NAMALWA (cell line): ENCODE measurements at regions not wholly inside any gene's neighbourhood (a gene's known extent, or its start where the extent isn't known, plus 50 kb on each side); places are given as distances from the start of the nearest gene placed in this dataset.
"Not testable (repeated sequence)": the region's sequence is repeated elsewhere in the genome, so short reads cannot be mapped to it uniquely, and the experiment has no call there.

ENCODE experiments used
- DNase-seq: peaks from one replicate; pipeline ENCODE4 v3.0.0-alpha.2; 2015; ENCODE audit warnings: low spot score

DNA sequence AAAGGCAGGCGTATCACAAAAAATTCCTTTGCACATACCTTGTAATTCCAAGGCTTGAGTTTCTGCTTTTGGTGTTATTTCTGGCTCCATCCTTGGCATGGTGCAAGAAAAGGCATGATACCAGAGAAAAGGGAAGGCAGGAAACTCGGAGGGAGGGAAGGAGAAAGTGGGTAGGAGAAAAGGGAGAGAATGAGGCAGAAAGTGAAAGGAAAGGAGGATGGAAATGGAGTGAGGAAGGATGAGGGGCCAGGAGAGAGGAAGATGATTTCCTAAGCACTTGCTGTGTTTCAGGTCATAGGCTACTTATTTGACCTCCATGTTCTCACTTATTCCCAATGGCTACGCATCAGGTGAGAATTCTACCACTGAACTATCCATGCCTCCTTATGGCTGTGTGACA, 110.8 kb upstream of the JCAD start:
- DNase-seq = no peak

DNA sequence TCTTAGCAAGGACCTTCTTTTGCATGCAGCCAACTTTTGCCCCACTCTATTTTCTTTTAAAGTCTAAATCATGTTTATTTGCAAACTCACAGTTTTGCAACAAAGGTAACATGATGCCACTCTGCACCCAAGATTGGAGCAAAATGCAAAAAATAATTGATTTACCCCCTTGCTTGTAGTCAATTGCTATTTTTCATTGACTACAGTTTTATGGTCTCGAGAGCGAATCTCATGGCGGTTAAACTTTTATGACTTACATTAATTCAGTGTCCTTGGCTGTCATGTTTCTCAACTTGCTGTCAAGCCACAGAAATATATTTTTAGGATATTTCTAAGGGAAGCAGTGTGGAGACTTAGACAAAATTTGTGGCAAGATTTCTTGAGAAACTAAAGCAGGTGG, 110.0 kb upstream of the JCAD start:
- DNase-seq = no peak

- no peak for DNase-seq
These were observed 107.5 kb upstream of the JCAD start for GRCh38 chr10:30166929-30167328.

- not testable (repeated sequence) for DNase-seq
These were observed 104.0 kb upstream of the JCAD start for GRCh38 chr10:30163410-30163809.

GRCh38 chr10:30162796-30163195, 103.4 kb upstream of the JCAD start:
- DNase-seq = not testable (repeated sequence)

DNA sequence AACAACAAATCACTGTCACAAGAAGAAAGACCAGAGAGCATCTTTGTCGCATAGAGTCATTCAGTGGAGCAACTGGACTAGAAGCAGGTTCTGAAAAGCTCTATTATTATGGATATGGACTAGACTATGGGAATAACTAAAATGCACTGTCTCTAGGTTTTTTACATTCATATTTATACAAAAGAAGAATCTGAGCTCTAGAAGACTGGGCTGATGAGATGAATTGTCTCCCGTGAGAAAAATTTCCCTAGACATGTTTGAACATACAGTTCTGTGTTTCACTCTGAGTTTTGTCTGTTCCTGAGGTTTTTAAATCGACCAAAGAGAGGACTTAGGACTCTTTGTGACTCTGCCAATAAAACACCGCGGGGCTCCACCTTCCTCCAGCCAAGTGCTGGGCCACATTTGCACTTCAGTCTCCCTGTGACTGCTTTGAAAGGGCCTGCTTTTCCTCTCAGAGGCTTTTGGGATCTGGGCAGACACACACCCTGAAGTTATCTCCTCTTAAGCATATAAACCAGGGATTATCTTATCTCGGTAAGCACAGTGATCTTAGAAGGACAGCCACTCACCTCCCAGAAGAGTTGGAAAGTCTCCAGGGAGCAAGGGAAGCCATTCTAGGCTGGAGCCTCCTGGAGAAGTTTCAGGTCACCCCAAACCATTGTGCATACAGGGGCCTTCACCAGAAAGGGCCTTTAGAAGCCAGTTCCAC, 101.0 kb upstream of the JCAD start:
- no peak for DNase-seq

DNA sequence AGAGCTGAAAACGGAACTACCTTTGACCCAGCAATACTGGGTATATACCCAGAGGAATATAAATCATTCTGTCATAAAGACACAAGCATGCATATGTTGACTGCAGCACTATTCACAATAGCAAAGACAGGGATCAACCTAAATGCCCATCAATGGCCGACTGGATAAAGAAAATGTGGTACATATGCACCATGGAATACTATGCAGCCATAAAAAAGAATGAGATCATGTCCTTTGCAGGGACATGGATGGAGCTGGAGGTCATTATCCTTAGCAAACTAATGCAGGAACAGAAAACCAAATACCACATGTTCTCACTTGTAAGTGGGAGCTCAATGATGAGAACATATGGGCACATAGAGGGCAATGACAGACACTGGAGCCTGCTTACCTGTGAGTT, 100.2 kb upstream of the JCAD start:
- not testable (repeated sequence) for DNase-seq

DNA sequence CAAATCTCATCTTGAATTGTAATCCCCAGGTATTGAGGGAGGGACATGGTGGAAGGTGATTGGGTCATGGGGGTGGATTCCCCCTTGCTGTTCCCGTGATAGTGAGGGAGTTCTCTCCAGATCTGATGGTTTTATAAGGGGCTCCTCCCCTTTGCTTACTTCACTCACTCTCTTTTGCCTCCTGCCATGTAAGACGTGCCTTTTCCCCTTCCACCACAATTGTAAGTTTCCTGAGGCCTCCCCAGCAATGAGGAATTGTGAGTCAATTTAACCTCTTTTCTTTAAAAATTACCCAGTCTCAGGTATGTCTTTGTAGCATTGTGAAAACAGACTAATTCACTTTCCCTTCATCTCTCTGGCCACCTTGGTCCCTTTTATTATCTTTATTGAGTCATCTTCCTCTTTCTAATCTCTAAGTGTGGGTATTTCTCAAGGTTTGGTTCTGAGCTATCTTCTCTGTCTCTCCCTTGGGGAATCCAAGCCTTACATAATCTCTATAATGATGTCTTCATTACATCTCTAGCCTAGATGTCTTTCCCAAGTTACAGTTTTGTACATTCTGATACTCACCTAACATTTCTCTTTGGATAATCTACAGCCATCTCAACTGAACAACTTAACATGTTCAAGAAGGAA, 99.1 kb upstream of the JCAD start:
- no peak for DNase-seq

DNA sequence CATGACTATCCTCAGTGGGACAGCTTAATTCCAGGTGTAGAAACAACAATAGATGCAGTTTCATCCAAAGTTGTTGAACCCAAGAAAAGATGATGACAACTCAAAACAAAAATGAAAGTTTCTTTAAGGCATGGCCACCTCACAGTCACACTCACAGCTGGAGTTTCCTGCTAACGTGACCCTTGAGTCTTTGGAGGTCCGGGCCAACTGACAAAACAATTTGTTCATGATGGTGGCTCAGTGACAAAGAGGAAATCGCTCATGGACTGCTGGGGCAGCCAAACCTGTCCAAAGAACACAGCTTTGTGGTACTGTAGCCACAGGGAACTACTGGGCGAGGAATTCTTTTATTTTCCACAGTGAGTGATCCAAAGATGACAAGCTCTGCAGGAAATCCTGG, 96.0 kb upstream of the JCAD start:
- DNase-seq = no peak

DNA sequence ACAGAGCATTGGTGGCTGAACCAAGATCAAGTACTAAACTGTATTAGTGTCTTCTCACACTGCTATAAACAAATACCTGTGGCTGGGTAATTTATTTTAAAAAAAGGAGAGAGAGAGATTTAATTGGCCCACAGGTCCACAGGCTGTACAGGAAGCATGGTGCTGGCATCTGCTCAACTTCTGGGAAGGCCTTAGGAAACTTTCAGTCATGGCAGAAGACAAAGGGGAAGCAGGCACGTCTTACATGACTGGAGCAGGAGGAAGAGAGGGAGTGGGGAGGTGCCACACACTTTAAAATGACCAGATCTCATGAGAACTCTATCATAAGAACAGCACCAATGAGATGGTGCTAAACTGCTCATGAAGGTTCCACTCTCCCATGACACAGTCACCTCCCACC, 95.2 kb upstream of the JCAD start:
- DNase-seq = no peak

- DNase-seq = no peak
These were observed 94.7 kb upstream of the JCAD start for GRCh38 chr10:30154126-30154525.

DNA sequence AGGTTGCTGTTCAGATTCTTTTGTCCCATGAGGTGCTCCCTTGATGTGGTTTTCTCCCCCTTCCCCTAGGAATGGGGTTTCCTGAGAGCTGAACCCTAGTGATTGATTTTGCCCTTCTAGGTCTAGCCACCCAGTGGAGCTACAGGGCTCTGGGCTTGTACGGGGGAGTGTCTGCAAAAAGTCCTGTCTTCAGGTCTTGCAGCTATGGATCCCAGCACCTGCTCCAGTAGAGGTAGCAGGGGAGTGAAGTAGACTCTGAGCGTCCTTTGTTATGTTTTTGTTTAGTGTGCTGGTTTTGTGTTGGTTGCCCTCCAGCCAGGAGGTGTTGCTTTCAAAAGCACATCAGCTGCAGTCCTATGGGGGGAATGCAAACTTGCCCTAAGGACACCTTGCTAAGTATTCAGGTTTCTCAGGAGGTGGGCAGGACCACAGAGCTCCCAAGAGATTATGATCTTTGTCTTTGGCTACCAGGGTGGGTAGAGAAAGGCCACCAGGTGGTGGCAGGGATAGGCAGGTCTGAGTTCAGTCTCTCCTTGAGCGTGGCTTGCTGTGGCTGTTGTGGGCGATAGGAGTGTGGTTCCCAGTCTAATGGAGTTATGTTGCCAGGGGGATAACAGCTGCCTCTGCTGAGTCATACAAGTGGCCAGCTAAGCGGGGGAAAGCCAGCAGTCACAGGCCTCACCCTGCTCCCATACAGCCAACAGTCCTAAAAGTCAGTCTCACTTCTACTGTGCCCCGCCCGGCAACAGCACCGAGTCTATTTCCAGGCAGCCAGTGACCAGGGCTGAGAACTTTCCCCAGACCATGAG, 92.4 kb upstream of the JCAD start:
- DNase-seq = no peak

- no peak for DNase-seq
These were observed 82.0 kb upstream of the JCAD start for GRCh38 chr10:30141423-30141822.

- no peak for DNase-seq
These were observed 75.0 kb upstream of the JCAD start for GRCh38 chr10:30134171-30134945.

DNA sequence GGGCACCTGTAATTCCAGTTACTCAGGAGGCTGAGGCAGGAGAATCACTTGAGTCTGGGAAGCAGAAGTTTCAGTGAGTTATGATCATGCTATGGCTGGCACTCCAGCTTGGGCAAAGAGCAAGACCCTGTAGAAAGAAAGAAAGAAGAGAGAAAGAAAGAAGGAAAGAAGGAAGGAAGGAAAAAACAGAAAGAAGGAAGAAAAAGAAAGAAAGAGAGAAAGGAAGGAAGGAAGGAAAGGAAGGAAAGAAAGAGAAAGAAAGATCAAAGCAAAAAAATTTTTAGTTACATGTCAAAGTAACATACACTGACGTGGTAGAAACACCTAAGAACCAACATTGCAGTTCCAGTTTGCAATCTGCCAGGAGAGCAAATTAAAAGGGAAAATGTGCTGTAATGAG, 73.8 kb upstream of the JCAD start:
- no peak for DNase-seq

DNA sequence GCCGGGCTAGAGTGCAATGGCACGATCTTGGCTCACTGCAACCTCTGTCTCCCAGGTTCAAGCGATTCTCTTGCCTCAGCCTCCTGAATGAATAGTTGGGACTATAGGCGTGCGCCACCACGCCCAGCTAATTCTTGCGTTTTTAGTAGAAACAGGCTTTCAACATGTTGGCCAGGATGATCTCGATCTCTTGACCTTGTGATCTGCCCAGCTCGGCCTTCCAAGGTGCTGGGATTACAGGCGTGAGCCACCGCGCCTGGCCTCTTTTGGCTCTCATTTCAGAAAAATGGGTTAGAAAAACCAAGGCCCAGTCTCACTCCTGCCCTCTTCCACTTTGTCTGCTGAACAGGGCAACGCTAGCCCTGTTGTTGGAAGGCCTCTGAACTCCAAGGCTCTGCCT, 72.0 kb upstream of the JCAD start:
- DNase-seq = not testable (repeated sequence)

- not testable (repeated sequence) for DNase-seq
These were observed 69.9 kb upstream of the JCAD start for GRCh38 chr10:30129326-30129725.

DNA sequence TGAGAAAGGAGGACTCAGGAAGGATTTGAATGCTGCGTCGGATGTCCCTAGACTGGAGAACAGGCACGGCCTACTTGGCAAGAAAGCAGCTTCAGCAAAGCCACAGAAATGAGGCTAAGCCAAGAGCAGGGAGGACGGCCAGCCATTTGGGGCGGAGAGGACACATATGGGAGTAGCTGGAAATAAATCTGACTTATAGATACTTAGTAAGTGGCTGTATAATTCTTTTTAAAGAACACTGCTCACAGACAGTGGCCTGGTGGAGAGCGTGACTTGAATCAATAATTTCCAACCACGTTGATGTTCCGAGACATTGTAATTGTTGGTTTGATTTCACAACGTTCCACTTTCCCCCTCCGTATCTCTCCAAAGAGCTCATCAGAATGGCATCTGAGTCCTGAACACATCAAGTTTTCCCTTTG, 67.7 kb upstream of the JCAD start:
- DNase-seq = no peak

- no peak for DNase-seq
These were observed 66.1 kb upstream of the JCAD start for GRCh38 chr10:30125496-30125895.

- no peak for DNase-seq
These were observed 65.3 kb upstream of the JCAD start for GRCh38 chr10:30124704-30125103.

- DNase-seq = no peak
These were observed 62.0 kb upstream of the JCAD start for GRCh38 chr10:30121401-30121800.

GRCh38 chr10:30118590-30118989, 59.2 kb upstream of the JCAD start:
- DNase-seq = no peak
